GDM1 (cell line): ENCODE measurements at regions not wholly inside any gene's neighbourhood (a gene's known extent, or its start where the extent isn't known, plus 50 kb on each side); places are given as distances from the start of the nearest gene placed in this dataset.
"Not testable (repeated sequence)": the region's sequence is repeated elsewhere in the genome, so short reads cannot be mapped to it uniquely, and the experiment has no call there.

Experiments used
- DNase-seq: peaks from one replicate; lab custom pipeline; 2025; lab: John Stamatoyannopoulos, UW

DNA sequence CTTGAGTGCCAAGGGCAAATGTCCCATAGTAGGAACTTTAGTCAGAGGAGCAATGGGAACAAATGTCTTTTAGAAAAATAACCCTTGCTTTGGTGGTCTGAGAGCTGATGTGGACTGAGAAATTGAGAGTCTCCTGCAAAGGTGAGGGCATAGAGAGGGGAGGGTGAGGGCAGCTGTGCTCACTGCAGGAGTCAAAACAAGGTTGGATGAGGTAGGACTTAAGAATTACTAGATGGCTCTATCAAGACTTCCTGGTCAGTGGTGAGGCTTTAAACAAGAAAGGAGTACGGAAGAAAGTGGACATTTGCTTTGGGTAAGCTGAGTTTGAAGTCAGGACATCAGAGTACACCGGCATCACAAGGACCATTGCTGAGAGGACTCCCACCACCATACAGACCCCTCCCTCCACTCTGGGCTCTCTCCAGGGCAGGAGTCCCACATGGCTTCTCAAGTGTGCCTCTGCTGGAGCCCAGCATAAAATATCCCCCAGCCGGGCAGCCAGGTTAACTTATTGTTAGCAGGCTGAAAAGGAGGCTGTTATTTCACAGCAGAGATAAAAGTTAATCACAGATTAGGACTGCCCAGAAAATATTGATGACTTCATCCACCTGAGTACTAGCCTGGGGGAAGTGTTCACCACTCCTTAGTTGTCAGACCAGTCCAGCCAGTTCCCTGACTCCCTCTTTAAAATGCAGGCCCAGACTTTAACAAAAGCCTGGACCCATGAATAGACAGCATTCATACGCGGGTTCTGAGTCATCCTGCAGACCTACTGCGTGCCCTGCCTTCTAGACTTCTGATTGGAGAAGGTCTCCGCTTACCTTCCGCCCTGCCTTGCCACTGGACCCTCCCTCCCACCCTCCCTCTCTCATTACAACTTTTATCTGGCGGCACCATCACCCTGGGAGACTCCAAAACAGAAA lies 167.2 kb downstream of the BCL2L11 start:
- DNase-seq: not testable (repeated sequence)

DNA sequence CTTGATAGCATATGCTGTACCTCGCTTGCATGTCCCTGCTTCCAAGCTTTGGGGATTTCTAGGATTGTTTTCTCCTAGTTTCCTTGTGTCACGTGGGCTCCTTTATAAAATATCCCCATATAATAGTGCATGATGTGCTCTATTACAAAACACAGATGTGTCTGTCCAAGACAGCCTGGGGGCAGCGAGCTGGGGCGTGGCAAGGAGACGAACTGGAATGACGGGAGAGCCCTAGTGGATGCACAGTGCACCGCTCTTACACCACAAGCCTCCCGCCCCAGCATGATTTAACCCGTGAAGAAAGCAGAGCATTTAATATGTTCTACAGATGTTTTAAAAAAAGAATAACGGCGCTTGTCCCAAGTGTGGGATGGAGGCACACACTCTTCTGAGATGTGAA lies 169.7 kb downstream of the BCL2L11 start:
- DNase-seq: not testable (repeated sequence)

DNA sequence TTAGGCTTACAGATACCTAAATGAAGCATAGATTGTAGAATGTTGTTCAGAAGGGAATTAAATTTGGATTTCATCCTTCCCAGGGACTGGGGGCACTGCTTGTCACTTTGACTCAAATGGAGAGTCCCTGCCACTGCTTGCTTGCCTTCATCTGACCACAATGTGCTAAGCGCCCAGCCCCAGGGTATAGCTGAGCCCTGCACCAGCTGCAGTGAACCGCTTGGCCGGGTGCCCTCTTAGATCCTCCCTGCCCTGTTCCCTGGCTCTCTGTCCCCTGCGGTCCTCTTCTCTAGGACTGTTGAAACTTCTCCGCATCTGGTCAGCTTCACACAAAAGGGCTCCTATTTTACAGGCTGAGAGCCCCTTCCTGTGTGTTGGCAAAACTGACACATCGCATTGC lies 170.9 kb downstream of the BCL2L11 start:
- not testable (repeated sequence) for DNase-seq

DNA sequence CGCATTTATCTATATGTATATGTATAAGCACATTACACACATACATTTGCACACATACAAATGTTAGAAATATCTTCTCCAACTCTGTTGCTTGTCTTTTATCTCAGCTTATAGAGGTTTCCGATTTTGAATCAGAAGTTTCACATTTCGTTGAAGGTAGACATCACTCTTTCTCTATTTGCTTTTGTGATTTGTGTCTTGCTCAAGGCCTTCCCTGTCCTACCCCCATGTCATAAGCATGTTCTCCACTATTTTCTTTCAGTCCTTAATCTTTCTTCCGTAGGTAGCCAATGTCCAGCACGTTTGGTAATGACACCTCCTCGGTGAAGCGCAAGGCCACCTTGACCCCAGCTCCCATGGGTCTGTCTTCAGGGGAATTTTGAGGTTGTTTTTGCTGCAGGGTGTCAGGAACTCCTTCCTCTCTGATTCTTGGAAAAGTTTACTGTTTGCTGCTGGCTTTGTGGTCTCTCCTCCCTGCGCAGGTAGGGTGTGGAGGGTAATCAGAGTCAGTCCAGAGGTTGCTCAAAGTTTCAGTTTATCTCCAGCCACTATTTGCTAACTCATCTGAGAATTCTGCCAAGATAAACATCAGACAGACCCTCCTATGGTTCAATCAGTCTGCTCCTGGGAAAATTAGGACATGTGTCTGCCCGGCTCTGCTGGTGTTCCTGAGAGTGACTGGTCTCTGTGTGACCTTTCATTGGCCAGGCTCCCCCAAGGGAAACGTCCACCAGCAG lies 171.7 kb downstream of the BCL2L11 start:
- not testable (repeated sequence) for DNase-seq

DNA sequence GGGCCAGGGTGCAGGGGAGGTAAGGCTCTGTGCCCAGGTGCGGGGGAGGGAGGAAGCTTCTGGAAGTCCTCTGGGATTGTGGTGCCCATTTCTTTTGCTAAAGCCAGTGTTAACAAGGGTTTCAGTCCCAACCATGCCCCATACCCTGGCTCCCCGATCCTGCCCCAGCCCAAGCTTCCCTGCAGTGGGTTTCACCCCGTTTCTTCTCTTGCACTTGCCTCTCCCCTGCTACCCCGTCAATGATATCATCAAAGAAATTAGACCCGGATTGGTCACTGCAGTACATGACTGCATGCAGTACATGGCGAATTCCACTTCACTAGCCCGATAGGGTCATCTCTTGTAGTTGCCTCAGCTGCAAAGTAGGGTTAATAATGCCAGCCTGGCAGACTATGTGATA lies 174.0 kb downstream of the BCL2L11 start:
- not testable (repeated sequence) for DNase-seq

DNA sequence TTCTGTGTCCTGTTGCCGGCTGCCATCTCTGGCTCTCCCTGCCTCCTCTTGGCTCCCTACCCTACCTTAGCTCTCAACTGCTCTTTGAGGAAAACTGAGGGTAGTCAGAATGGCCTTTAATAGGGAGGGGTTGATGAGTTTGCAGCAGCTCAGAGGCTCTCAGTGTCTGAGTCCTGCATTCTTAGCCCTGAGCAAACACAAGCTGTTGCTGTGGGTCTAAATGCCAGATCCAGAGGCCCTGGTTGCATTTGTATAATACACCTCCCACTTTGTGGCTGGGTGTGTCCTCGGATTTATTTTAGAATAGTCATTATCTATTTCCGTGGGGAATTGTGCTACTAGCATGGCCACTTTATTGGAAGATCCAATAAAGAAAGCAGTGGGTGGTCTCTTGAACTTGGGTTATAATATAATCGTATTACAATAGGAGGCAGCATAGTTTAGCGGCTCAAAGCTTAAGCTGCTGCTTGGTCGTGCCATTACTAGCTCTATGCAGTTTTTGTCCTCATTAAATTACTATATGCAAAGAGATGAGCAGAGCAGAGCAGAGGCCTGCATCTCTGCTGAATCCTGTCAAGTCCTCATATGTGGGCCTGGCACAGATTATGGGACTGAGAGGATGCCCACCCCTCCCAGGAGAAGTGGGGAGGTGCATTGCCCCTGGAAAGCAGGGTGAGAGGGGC lies 175.5 kb downstream of the BCL2L11 start:
- not testable (repeated sequence) for DNase-seq

DNA sequence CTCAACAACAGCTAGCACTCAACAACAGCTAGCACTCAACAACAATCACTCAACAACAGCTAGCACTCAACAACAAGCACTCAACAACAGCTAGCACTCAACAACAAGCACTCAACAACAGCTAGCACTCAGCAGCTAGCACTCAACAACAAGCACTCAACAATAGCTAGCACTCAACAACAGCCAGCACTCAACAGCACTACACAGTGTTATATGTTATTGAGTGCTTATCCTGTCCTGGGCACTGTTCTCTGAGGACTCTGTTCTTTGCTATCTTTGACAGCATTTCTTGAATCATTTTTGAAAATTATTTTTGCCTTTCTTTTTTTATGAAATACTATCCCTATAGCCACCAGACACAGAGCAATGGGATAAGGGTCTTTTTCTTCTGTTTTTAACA lies 176.4 kb downstream of the BCL2L11 start:
- DNase-seq: not testable (repeated sequence)

DNA sequence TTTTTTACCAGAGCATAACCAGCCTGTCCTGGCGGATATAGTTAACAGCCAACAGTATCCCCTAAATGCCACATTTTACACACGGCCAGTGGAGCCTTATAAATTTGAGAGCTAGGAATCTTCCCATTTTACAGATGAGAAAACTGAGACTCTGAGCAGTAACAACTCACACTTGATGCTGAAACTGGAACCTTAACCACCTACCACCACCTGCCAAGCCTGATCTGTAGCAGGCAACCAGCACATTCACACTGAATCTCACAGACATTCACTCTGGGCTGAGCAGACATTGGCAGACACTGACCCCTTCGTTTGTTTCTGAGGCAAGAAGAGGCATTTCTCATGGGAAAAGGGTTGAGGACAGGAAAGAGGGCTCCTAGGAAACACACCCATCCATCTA lies 178.2 kb downstream of the BCL2L11 start:
- DNase-seq: not testable (repeated sequence)

DNA sequence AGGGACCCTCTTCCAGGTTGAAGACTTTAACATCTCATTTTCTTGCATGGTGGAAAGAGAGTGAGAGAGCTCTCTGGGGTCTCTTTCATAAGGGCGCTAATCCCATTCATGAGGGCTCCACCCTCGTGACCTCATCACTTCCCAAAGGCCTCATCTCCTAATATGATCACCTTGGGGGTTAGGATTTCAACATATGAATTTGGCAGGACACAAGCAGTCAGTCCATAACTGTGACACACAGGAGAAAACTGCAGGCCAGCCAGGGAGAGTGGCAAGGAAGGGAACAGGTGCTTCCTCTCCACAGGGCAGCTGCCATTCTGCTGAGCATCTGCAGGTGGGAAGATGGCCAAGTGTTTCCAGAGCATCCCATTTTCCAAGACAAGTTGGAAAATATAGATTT lies 178.9 kb downstream of the BCL2L11 start:
- DNase-seq: not testable (repeated sequence)

DNA sequence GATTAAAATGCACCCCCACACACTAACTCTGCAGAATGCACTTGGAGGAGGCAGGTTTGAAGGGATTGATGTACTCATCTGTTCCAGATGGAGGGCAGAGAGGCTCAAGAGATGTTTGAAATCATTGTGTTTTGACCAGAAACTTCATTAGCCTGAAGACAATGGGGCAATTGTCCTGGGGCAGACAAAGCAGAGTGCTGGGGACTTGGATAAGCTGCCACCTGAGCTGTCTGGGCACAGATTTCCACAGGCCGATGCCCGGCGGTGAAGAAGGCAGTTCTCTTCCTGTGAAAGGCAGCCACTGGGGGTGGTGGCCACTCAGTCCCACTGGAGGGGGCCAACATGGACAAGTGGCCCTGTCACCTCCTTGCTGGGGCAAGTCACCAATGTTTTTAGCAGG lies 181.0 kb downstream of the BCL2L11 start:
- DNase-seq: not testable (repeated sequence)

DNA sequence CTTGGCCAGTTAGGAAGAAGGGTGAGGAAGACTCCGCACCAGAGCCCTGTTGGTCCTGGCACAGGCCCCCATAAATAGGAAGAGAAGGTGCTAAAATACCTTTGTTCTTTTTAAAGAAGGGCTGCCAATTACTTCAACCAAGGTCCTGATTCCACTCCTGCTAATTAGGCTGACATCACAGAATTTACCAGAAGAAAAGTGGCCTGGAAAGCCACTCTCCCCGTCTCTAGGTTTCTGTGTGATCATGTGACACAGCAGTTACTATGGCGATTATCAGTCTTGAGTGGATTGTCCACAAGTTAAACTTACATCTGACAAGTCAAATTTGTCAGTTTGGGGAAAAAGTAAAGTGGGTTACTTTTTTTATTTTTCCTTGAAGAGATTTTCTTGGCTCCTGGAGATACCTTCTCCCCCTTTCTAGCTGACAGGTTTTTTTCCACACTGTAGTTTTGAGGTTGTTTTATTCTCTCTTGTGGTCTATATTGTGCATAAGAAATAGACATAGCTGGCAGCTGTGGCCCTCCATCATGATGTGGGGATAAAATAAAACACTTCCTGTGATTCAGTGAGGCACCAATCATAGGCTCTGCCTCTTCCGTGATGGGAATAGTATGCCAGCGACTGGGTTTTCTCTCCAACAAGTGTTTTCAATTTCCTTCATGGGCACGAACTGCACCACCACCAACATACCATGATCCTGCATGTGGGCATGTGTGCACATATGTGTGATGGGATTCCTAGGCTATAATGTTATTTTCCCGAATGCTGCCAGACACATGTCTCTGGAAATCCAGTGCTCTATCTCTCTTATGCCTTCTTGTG lies 181.9 kb downstream of the BCL2L11 start:
- DNase-seq: not testable (repeated sequence)

DNA sequence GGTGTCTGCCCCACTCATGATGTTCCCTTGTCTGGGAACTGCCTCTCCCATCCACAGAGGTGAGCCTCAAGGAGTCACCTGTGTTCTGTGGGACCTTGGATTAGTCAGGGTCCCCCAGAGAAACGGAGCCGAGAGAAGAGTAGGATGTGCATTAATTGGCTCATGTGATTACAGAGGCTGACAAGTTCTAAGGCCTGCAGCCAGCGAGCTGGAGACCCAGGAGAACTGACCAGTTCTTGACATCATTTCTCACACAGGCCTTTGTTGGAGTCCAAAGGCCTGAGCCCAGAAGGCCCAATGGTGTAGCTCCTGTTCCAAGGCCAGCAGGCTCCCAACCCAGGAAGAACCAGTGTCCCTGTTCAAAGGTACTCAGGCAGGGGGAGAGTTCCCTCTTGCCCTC lies 186.6 kb downstream of the BCL2L11 start:
- DNase-seq: not testable (repeated sequence)

DNA sequence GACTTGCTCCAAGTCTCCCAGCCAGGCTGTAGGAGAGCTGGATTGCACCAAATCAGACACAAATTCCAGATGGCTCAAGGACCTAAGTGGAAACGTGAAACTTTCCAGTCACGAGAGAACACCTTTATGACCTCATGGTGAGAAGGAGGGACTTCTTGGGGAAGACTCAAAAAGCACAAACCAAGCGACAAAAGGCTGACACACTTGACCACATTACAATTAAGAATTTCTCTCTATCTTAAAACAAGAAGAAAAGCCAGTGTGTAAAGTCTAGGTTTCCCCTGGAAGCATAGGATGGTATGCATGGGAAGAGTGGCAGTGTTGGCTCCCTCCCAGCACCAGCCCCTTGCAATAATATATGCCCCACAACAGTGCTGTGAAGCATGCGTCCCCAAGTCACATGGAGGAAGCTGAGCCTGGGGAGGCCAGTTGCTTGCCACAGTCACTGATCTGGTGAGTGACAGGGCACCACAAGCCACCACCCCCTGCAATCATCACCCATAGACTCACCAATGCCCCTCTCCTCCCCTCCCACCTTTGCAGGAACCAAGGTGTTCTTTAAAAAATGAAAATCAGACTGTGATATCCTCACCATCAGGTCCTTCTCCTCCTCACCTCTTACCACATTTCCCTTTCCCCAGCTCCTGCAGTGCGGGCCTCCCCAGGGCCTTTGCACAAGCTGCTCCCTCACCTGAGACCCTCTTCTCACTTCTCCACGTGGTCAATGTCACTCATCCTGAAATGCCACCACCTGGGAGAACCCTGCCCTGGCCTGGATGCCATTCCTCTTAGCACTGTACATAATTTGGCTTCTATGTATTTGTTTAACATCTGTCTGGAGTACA lies 188.7 kb downstream of the BCL2L11 start:
- DNase-seq: not testable (repeated sequence)

DNA sequence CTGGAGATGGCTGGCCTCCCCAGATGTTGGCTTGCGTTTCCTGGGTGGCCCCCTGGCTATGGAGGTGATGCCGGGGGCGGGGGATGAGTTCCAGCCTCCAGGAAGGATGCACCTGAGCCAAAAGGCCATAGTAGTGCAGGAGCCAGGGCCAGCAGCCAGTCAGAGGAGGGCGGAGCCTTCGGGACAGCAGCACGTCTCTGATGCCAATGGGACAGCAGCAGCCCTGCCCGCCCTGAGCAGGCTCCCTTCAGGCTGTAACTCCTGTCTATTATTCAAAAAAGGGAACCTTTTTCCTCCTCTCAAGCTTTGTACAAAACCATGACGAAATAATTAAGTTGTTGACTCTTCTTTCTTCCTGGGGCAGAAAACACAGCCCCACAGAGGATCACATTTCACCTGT lies 189.7 kb downstream of the BCL2L11 start:
- not testable (repeated sequence) for DNase-seq

DNA sequence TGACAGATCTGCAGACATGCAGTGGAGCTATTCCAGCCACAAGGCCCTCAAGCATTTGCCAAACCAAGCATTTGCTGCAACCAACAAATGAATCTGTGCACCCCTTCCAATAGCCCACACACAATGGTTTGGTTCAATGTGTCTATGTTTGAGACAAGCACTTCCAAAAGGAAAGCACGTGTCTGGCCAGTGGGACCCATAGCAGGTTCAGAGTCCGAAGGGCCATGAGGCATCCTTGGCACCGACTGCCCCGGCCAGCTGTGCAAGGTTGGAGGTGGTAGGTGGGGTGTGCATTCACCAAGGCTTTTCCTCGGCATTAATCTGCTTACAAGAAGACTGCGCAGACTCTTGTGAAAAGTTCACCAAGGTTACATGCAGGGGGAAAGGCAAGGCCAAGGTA lies 190.9 kb downstream of the BCL2L11 start:
- not testable (repeated sequence) for DNase-seq

DNA sequence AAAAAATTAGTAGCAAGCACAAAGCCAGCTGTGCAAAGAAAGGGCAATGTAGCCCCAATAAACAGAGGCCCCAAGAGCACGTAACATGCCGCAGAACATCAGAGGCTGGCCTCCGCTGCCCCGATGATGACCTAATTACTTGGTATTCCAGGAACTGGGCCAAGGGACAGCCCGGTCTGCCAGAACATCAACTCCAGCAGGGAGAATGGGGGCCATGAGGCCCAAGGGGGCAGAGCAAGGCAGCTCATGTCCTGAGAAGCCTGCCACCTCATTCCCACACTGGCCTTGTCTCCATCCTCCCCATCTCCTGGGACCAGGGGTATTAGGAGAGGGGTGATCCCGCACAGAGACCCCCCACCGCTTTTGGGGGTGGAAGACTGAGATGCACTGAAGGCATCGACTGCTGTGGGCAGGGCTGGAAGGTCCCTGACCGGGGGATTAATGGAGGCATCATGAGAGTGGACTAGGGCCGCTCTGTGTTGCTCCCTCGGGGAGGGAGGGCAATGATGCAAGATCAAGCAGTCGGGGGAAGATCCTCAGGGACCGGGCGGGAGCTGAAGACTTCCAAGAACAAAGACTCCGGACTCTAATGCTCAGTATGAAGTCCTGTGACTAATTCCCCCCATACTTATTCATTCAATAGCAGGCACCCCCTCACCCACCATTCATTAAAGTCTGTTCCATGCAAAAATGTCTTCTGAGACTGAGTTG lies 192.3 kb downstream of the BCL2L11 start:
- not testable (repeated sequence) for DNase-seq

DNA sequence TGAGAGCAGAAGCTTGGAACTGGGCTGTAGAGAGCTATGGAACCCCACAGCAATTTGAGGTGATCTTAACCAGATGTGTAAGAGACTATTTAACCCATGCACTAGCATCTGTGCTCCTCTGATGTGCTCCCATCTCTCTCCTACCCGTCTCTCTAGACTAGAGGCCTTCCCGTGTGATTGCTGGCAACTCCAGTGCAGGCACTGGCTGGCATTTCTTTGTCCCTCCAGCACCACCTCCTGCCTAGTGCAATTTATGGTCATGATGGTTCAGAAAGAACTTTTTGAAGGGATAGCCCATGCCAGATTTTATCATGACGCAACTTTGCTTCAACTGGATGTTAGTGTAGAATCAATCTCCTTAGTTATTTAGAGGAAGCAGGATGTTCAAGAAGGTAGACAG lies 193.0 kb downstream of the BCL2L11 start:
- not testable (repeated sequence) for DNase-seq

DNA sequence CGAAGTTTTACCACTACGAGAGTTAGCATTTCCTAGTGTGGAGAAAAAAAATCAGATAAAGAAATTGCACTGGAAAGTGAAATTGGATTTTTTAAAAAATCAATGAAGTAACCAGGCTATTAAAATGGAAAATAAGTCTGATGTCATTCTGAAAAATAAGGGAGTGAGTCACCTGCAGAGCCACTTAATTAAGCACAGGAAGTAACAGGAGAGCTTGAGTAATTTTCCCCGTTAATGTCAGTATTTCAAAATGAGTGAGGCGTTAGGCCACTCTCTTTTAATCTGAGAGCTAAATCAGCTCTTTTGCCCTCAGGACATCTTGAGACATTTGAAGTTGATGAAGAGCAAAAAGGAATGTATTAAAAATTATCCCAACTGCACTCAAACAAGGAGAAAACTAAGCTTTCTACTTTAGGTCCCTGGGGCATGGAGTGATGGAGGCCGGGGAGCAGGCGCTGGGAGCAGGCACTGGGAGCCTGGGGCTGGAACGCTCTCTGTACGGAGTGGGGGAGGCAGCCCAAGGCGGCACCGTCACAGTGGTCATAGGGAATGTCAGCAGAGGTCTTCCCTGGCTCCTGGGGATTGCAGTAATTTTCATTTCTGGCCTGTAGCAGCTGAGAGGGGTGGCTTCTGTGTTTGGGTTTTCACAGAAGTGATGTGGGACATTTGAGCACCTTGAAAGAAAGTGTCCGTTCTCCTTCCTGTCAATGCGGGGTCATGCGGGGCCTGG lies 194.6 kb downstream of the BCL2L11 start:
- DNase-seq: not testable (repeated sequence)

DNA sequence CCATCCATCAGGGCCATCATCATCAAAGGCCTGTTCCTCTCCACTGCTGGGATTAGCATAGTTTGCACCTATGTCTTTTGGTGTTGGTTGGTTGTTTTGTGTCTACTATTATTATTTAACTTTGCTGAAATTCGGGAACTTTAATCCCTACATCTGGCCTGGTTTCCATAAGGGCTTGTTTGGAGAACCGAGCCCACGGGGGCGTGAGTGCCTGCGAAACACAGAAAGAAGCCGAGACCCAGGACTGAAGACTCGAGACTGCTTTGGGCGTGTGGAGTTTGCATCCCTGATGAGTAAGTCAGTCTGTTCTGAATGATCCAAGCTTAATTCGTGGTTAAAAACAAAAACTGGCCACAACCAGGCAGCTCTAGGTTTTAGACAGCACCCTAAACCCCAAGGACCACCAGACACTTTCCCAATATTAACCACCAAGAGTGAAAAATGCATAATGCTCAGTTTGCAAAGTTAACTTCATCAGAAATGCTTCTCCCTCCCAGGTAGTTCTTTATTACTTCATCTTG lies 195.6 kb downstream of the BCL2L11 start:
- DNase-seq: not testable (repeated sequence)
